NCI-H345 treated with DMSO at 0.1 percent for 48 hours (cell line): ENCODE measurements at regions not wholly inside any gene's neighbourhood (a gene's known extent, or its start where the extent isn't known, plus 50 kb on each side); places are given as distances from the start of the nearest gene placed in this dataset.
"Not testable (repeated sequence)": the region's sequence is repeated elsewhere in the genome, so short reads cannot be mapped to it uniquely, and the experiment has no call there.

Source experiments
- DNase-seq: peaks from one replicate; lab custom pipeline; 2025; ENCODE audit not compliant: unreplicated experiment; lab: John Stamatoyannopoulos, UW

GRCh38 chr7:52406808-52407207, 628.6 kb upstream of the POM121L12 start:
- no peak for DNase-seq

GRCh38 chr7:52382731-52383130, 652.7 kb upstream of the POM121L12 start:
- no peak for DNase-seq

- DNase-seq, result no peak
Observed at GRCh38 chr7:52369922-52370321, 665.5 kb upstream of the POM121L12 start.

- no peak for DNase-seq
Observed at GRCh38 chr7:52365349-52365748, 670.1 kb upstream of the POM121L12 start.

- DNase-seq, result no peak
Observed at GRCh38 chr7:52362521-52362920, 672.9 kb upstream of the POM121L12 start.

- no peak for DNase-seq
Observed at GRCh38 chr7:52360541-52360940, 674.9 kb upstream of the POM121L12 start.

GRCh38 chr7:52355053-52355452, 680.4 kb upstream of the POM121L12 start:
- DNase-seq, result no peak

GRCh38 chr7:52352013-52352981, 683.1 kb upstream of the POM121L12 start:
- no peak for DNase-seq

GRCh38 chr7:52344015-52344414, 691.4 kb upstream of the POM121L12 start:
- DNase-seq, result no peak

- no peak for DNase-seq
Observed at GRCh38 chr7:52340067-52340466, 695.4 kb upstream of the POM121L12 start.

- not testable (repeated sequence) for DNase-seq
Observed at GRCh38 chr7:52328328-52328727, 707.1 kb upstream of the POM121L12 start.

- no peak for DNase-seq
Observed at GRCh38 chr7:52325237-52325636, 710.2 kb upstream of the POM121L12 start.

- DNase-seq, result no peak
Observed at GRCh38 chr7:52323202-52323746, 712.2 kb upstream of the POM121L12 start.

- DNase-seq, result no peak
Observed at GRCh38 chr7:52320610-52321009, 714.8 kb upstream of the POM121L12 start.

- no peak for DNase-seq
Observed at GRCh38 chr7:52317921-52318320, 717.5 kb upstream of the POM121L12 start.

GRCh38 chr7:52311886-52312285, 723.5 kb upstream of the POM121L12 start:
- no peak for DNase-seq

GRCh38 chr7:52309631-52310030, 725.8 kb upstream of the POM121L12 start:
- no peak for DNase-seq

- DNase-seq, result no peak
Observed at GRCh38 chr7:52302765-52303520, 732.5 kb upstream of the POM121L12 start.

- DNase-seq, result no peak
Observed at GRCh38 chr7:52297128-52297527, 738.3 kb upstream of the POM121L12 start.

- DNase-seq, result no peak
Observed at GRCh38 chr7:52294942-52295341, 740.5 kb upstream of the POM121L12 start.

GRCh38 chr7:52289247-52289646, 746.2 kb upstream of the POM121L12 start:
- no peak for DNase-seq

- no peak for DNase-seq
Observed at GRCh38 chr7:52287698-52288097, 747.7 kb upstream of the POM121L12 start.
